ENCODE measurements at regions not wholly inside any gene's neighbourhood (a gene's known extent, or its start where the extent isn't known, plus 50 kb on each side); places are given as distances from the start of the nearest gene placed in this dataset.

DNA sequence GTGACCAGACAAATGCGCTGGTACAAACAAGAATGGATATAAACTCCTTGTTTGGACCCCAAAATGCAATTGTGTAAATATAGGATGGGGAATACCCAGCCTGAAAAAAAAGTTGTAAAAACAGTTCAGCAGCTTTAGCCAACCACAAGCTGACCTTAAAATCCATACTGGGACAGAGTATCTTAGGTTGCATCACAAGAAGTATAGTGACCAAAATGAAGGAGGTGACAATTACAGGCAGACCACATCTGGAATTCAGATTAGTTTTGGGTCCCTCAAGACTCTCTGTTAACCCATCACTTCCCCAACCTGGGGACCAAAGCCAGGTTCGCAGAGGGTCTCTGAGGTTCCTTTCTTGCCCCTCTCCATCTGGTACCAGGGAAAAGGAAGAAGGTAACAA is 115.9 kb upstream of the PRR20G start:
- ATAC-seq (no peak), DNase-seq (no peak)
- Mint-ChIP-seq H3K4me3 (no peak overlapping the region), H3K36me3 (ENCODE audit: low read depth) (no peaks in the 10 kb centered on the region), H3K4me1 (no peaks in the 10 kb centered on the region), H3K27ac (no peak overlapping the region), H3K27me3 (peaks cover 13% of the 10 kb centered on the region), H3K9me3 (ENCODE audit: low read depth) (no peaks in the 10 kb centered on the region)
- intact Hi-C loops (cut with DNase I, micrococcal nuclease), result loop anchor here in 1 of 2 experiments (10.0 kb wide), 1 partner anchor 141 kb away; no protein-coding TSS in a partner anchor
- CTCF ChIA-PET, result no interaction called here
- POLR2A ChIA-PET, result no interaction called here

DNA sequence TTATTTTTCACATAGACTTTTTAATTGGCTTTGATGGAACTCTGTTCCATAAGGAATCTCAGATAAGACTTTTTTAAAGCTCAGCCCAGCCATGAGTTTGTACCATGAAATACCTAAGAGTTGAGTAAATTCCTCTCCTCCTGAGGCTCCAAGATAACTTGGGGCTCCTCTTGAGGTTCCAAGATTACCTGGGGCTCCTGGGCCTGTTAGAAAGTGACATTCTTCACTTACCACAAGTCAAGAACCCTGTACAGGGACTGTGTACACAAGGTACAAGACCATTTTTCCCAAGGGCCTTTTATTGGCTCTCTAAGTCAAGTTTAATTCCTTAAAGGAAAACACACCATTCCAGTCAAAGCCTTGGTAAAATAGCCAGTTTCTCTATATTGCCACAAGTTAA is 111.3 kb upstream of the PRR20G start:
- no peak for DNase-seq
- Mint-ChIP-seq H3K9me3 (ENCODE audit: low read depth) (no peaks in the 10 kb centered on the region), H3K27me3 (peaks cover 8% of the 10 kb centered on the region), H3K4me1 (no peaks in the 10 kb centered on the region), H3K27ac (no peak overlapping the region), H3K36me3 (ENCODE audit: low read depth) (no peaks in the 10 kb centered on the region), H3K4me3 (no peak overlapping the region)
- ChIA-PET CTCF (interaction anchor here (0.6 to 0.7 kb wide), 2 partner anchors 323 to 1044 kb away, joined by 3 read pairs; no protein-coding TSS in a partner anchor), POLR2A (no interaction called here)
- no peak for ATAC-seq
- intact Hi-C loops (cut with DNase I, micrococcal nuclease), result no loop called here

GRCh38 chr3:127396473-127396872 is 108.6 kb upstream of the PRR20G start:
- no peaks in the 10 kb centered on the region for H3K4me1 Mint-ChIP-seq
- intact Hi-C loops (cut with DNase I, micrococcal nuclease), result no loop called here
- peaks cover 11% of the 10 kb centered on the region for H3K27me3 Mint-ChIP-seq
- H3K36me3 Mint-ChIP-seq (ENCODE audit: low read depth), result no peaks in the 10 kb centered on the region
- H3K4me3 Mint-ChIP-seq, result no peak overlapping the region
- no peak for ATAC-seq
- POLR2A ChIA-PET, result no interaction called here
- no peak for DNase-seq
- no peak overlapping the region for H3K27ac Mint-ChIP-seq
- H3K9me3 Mint-ChIP-seq (ENCODE audit: low read depth), result no peaks in the 10 kb centered on the region
- CTCF ChIA-PET, result no interaction called here

GRCh38 chr3:127395663-127396355 is 108.0 kb upstream of the PRR20G start:
- Mint-ChIP-seq H3K4me3 (no peak overlapping the region), H3K4me1 (no peaks in the 10 kb centered on the region), H3K27me3 (peaks cover 11% of the 10 kb centered on the region), H3K27ac (no peak overlapping the region), H3K36me3 (ENCODE audit: low read depth) (no peaks in the 10 kb centered on the region), H3K9me3 (ENCODE audit: low read depth) (no peaks in the 10 kb centered on the region)
- ATAC-seq (no peak), DNase-seq (no peak)
- ChIA-PET CTCF (no interaction called here), POLR2A (no interaction called here)
- intact Hi-C loops (cut with DNase I, micrococcal nuclease), result no loop called here

DNA sequence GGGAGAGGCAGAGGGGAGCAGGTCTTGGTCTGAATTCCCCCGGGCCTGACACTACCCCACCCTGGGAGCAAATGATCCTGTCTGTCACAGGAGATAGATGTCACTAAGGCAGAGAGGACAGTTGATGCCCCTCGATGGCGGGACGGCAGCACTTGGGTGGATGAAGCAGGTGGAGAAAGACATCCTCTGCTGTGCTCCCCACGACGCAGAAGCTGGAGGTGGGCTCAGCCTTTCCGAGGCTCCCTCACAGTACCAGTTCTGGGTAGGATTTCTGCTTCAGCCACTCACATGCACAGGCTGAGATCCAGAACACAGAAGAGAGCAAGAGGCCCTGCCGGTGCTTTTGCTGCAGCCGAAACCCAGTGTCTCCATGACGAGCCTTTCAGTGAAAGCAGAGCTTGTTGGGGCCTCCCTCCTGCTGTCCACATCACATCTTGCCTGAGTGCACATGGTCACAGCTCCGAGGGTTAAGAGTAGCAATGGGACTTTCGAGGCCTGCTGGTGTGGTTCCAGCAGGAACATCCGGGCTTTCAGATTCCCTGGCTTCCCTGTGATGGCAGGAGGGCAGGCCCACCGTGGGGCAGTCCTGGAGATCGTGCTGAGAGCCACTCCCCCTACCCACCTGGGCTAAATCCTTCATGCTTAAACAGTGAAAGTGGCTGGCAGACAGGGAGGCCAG is 107.3 kb upstream of the PRR20G start:
- CTCF ChIA-PET, result interaction anchor here (0.6 kb wide), 1 partner anchor 10 kb away, joined by 3 read pairs; no protein-coding TSS in a partner anchor
- POLR2A ChIA-PET, result no interaction called here
- intact Hi-C loops (cut with DNase I, micrococcal nuclease), result no loop called here
- ATAC-seq, result no peak
- no peak for DNase-seq
- H3K36me3 Mint-ChIP-seq (ENCODE audit: low read depth), result no peaks in the 10 kb centered on the region
- no peak overlapping the region for H3K27ac Mint-ChIP-seq
- no peaks in the 10 kb centered on the region for H3K9me3 Mint-ChIP-seq (ENCODE audit: low read depth)
- no peaks in the 10 kb centered on the region for H3K4me1 Mint-ChIP-seq
- H3K4me3 Mint-ChIP-seq, result no peak overlapping the region
- H3K27me3 Mint-ChIP-seq, result peaks cover 11% of the 10 kb centered on the region

DNA sequence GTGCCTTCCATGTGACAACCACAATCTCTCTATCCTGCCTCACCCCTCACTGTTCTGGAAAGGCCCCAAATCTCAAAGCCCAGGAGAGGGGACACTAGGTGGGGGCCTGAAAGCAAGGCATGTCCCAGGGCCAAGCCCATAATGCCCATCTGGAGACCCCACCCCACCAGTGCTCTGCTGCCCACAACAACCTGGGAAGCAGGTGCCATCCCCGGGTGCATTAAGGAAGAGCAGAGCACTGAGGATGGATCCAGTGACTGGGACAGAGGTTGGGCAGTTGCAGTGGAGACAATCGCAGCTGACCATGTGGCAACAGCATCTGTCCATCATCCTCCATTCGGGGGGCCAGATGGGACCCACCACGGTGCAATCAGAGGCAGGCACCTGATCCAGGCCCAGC is 106.2 kb upstream of the PRR20G start:
- H3K4me1 Mint-ChIP-seq, result no peaks in the 10 kb centered on the region
- ChIA-PET POLR2A (no interaction called here), CTCF (interaction anchor here (1.2 kb wide), 1 partner anchor 41 kb away, joined by 3 read pairs; no protein-coding TSS in a partner anchor)
- intact Hi-C loops (cut with DNase I, micrococcal nuclease), result no loop called here
- no peaks in the 10 kb centered on the region for H3K9me3 Mint-ChIP-seq (ENCODE audit: low read depth)
- DNase-seq (no peak), ATAC-seq (no peak)
- H3K4me3 Mint-ChIP-seq, result no peak overlapping the region
- no peak overlapping the region for H3K27ac Mint-ChIP-seq
- peaks cover 14% of the 10 kb centered on the region for H3K27me3 Mint-ChIP-seq
- H3K36me3 Mint-ChIP-seq (ENCODE audit: low read depth), result no peaks in the 10 kb centered on the region

GRCh38 chr3:127393131-127393820 is 105.4 kb upstream of the PRR20G start:
- no peaks in the 10 kb centered on the region for H3K9me3 Mint-ChIP-seq (ENCODE audit: low read depth)
- H3K36me3 Mint-ChIP-seq (ENCODE audit: low read depth), result no peaks in the 10 kb centered on the region
- no peak overlapping the region for H3K27ac Mint-ChIP-seq
- CTCF ChIA-PET, result interaction anchor here (1.2 kb wide), 1 partner anchor 40 kb away, joined by 3 read pairs; no protein-coding TSS in a partner anchor
- no peak overlapping the region for H3K4me3 Mint-ChIP-seq
- H3K27me3 Mint-ChIP-seq, result peaks cover 14% of the 10 kb centered on the region
- DNase-seq (no peak), ATAC-seq (no peak)
- POLR2A ChIA-PET, result no interaction called here
- intact Hi-C loops (cut with DNase I, micrococcal nuclease), result no loop called here
- H3K4me1 Mint-ChIP-seq, result no peaks in the 10 kb centered on the region

DNA sequence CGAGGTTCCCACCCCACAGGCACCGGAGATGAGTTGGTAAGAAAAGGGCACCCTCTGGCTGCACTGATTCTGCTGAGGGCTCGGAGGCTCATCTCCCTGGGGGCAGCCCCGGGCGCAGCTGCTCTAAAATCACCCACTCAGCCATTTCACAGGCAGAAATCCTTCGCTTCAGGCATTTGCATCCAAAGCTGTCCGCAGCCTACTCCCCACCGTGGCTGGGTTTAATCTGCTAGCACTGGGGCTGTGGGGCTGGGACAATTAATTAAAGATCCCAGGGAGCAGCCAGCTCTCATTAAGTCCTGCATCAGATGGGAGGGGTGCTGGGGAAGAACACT is 104.3 kb upstream of the PRR20G start:
- ChIA-PET POLR2A (no interaction called here), CTCF (interaction anchor here (0.6 kb wide), 1 partner anchor 65 kb away, joined by 3 read pairs; no protein-coding TSS in a partner anchor)
- ATAC-seq (no peak), DNase-seq (no peak)
- Mint-ChIP-seq H3K4me3 (no peak overlapping the region), H3K27ac (no peak overlapping the region), H3K9me3 (ENCODE audit: low read depth) (no peaks in the 10 kb centered on the region), H3K4me1 (no peaks in the 10 kb centered on the region), H3K36me3 (ENCODE audit: low read depth) (no peaks in the 10 kb centered on the region), H3K27me3 (peaks cover 19% of the 10 kb centered on the region)
- intact Hi-C loops (cut with DNase I, micrococcal nuclease), result no loop called here

GRCh38 chr3:127391436-127392155 is 103.8 kb upstream of the PRR20G start:
- intact Hi-C loops (cut with DNase I, micrococcal nuclease), result no loop called here
- no peak for DNase-seq
- no peak for ATAC-seq
- H3K9me3 Mint-ChIP-seq (ENCODE audit: low read depth), result no peaks in the 10 kb centered on the region
- POLR2A ChIA-PET, result no interaction called here
- no peaks in the 10 kb centered on the region for H3K36me3 Mint-ChIP-seq (ENCODE audit: low read depth)
- CTCF ChIA-PET, result interaction anchor here (0.6 kb wide), 1 partner anchor 66 kb away, joined by 3 read pairs; no protein-coding TSS in a partner anchor
- no peak overlapping the region for H3K4me3 Mint-ChIP-seq
- no peak overlapping the region for H3K27ac Mint-ChIP-seq
- H3K27me3 Mint-ChIP-seq, result peaks cover 19% of the 10 kb centered on the region
- H3K4me1 Mint-ChIP-seq, result no peaks in the 10 kb centered on the region

DNA sequence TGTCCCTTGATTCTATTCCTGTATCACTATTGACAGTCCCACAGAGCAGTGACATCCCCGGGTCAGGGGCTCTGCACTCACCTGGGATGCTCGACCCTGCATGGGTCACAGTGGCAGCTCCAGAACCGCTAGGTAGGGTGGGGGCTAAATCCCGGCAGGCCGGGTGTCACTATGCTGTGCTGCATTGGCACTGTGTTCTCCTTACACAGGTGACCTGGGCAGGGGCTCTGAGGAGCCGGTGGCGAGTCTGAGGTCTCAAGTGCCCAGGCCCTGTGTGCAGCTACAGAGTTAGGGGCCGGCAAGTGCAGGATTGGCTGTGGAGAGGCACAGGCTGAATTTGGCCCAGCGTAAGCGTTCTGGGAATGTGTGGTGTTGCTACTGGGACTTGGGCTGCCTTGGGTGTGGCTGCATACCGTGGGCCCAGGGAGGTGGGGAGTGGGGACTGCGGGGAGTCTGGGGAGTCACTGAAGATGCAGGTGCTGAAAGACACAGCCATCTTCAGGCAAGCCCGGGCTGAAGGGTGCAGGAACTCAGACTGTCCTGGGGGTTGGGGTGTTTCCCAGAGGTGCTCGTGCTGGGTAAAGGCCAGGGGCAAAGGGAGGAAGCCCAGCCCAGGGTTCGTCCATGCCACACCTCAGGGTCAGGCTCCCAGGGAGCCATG is 102.6 kb upstream of the PRR20G start:
- ATAC-seq, result no peak
- Mint-ChIP-seq H3K27ac (no peak overlapping the region), H3K27me3 (peaks cover 13% of the 10 kb centered on the region), H3K4me3 (no peak overlapping the region), H3K36me3 (ENCODE audit: low read depth) (no peaks in the 10 kb centered on the region), H3K4me1 (no peaks in the 10 kb centered on the region), H3K9me3 (ENCODE audit: low read depth) (no peaks in the 10 kb centered on the region)
- CTCF ChIA-PET, result no interaction called here
- POLR2A ChIA-PET, result no interaction called here
- DNase-seq, result no peak
- intact Hi-C loops (cut with DNase I, micrococcal nuclease), result no loop called here

DNA sequence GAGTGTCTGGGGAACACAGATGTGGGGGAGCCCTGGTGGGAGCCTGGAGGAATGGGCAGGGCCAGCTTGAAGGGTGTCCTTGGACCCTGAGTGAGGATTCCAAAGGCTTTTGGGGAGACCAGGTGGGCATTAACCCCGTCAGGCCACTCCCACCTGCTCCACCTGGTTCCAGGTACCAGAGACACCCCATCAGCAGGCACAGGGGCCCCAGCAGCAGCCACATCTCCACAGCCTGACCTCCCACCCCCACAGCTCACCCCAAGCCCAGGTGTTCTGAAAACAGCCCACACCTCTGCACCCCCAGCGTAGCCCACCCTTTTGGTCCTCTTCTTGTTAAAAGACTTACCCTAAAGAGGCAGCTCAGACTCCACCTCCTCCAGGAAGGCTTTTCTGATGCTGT is 102.1 kb upstream of the PRR20G start:
- Mint-ChIP-seq H3K36me3 (ENCODE audit: low read depth) (no peaks in the 10 kb centered on the region), H3K27me3 (peaks cover 13% of the 10 kb centered on the region), H3K27ac (no peak overlapping the region), H3K4me3 (no peak overlapping the region), H3K9me3 (ENCODE audit: low read depth) (no peaks in the 10 kb centered on the region), H3K4me1 (no peaks in the 10 kb centered on the region)
- ChIA-PET CTCF (no interaction called here), POLR2A (no interaction called here)
- intact Hi-C loops (cut with DNase I, micrococcal nuclease), result no loop called here
- ATAC-seq, result no peak
- DNase-seq, result no peak

Data from activated CD4-positive, alpha-beta T cell treated with anti-CD3 and anti-CD28 coated beads for 36 hours (primary cell).